Panc1 (cell line): ENCODE measurements at regions not wholly inside any gene's neighbourhood (a gene's known extent, or its start where the extent isn't known, plus 50 kb on each side); places are given as distances from the start of the nearest gene placed in this dataset.

Experiments
- TCF7L2 ChIP-seq: IDR thresholded peaks from 2 replicates; pipeline ENCODE4 v1.6.1; 2011; ENCODE audit warnings: mild to moderate bottlenecking, low read depth, low read length, inconsistent platforms
- TF ChIP-seq, protein P1 (sequence below): fragments of 450-650 bp; IDR thresholded peaks from 2 replicates; pipeline ENCODE4 v1.5.1; 2017; ENCODE audit warnings: mild to moderate bottlenecking

DNA sequence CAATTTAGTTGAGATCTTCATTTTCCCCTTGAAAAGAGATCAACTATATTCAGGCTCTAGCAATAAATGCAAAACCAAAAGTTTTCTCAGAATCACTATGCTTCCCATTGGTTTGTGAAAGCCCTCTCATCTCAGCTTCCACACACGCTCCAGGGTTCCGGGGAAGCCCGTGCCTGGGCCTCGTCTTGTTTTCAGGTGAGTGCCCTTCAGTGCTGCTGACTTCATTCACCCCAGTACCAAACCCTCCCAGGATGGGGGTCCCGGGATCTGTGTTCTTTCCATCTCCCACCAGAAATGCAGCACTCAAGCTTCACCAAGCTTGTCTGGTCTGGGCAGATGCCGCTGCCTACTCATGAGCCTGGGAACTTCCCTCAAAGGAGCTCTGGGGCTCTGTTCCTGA is 97.7 kb downstream of the TEX29 start:
- TF ChIP-seq, protein P1, sequence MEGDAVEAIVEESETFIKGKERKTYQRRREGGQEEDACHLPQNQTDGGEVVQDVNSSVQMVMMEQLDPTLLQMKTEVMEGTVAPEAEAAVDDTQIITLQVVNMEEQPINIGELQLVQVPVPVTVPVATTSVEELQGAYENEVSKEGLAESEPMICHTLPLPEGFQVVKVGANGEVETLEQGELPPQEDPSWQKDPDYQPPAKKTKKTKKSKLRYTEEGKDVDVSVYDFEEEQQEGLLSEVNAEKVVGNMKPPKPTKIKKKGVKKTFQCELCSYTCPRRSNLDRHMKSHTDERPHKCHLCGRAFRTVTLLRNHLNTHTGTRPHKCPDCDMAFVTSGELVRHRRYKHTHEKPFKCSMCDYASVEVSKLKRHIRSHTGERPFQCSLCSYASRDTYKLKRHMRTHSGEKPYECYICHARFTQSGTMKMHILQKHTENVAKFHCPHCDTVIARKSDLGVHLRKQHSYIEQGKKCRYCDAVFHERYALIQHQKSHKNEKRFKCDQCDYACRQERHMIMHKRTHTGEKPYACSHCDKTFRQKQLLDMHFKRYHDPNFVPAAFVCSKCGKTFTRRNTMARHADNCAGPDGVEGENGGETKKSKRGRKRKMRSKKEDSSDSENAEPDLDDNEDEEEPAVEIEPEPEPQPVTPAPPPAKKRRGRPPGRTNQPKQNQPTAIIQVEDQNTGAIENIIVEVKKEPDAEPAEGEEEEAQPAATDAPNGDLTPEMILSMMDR, result no peak
- no peak for TF ChIP-seq TCF7L2
